ENCODE measurements at regions not wholly inside any gene's neighbourhood (a gene's known extent, or its start where the extent isn't known, plus 50 kb on each side); places are given as distances from the start of the nearest gene placed in this dataset.
A peak's percentile ranks its signal among the peaks of the same experiment; 100 is the strongest.

- Histone ChIP-seq H3F3A (ENCODE audit: low read depth) (no peaks in the 10 kb centered on the region), H4K20me1 (ENCODE audit: low read depth) (no peaks in the 10 kb centered on the region), H3K9ac (no peak overlapping the region), H3K4me1 (no peaks in the 10 kb centered on the region), H3K4me2 (no peak overlapping the region), H3K36me3 (no peaks in the 10 kb centered on the region), H3K27ac (no peak overlapping the region), H3K27me3 (no peaks in the 10 kb centered on the region), H3K9me3 (ENCODE audit: low read depth) (peaks cover 8% of the 10 kb centered on the region), H3K4me3 (no peak overlapping the region), H2AFZ (replicated peaks) (no peak overlapping the region), H3K79me2 (ENCODE audit: low read depth) (no peaks in the 10 kb centered on the region)
- Mint-ChIP-seq H3K27ac (no peak overlapping the region), H3K4me1 (no peaks in the 10 kb centered on the region), H3K36me3 (no peaks in the 10 kb centered on the region), H3K4me3 (no peak overlapping the region), H3K27me3 (ENCODE audit: insufficient read depth, low read depth) (no peaks in the 10 kb centered on the region), H3K9me3 (peaks cover 2% of the 10 kb centered on the region)
- TF ChIP-seq EZH2 (IDR thresholded peaks at IDR 0.05) (no peak), CTCF (IDR thresholded peaks at IDR 0.05) (no peak), EZH2phosphoT487 (IDR thresholded peaks at IDR 0.05) (no peak)
- no peak for DNase-seq (ENCODE audit: low spot score)
Observed at GRCh38 chr6:141437685-141438084, 695.0 kb upstream of the GJE1 start.

GRCh38 chr6:141437011-141437410 is 695.7 kb upstream of the GJE1 start:
- no peaks in the 10 kb centered on the region for H4K20me1 ChIP-seq (ENCODE audit: low read depth)
- H3K79me2 ChIP-seq (ENCODE audit: low read depth) = no peaks in the 10 kb centered on the region
- TF ChIP-seq EZH2phosphoT487 (IDR thresholded peaks at IDR 0.05) (no peak), EZH2 (IDR thresholded peaks at IDR 0.05) (no peak), CTCF (IDR thresholded peaks at IDR 0.05) (no peak)
- no peak overlapping the region for H3K4me3 ChIP-seq
- H3F3A ChIP-seq (ENCODE audit: low read depth) = no peaks in the 10 kb centered on the region
- H3K9ac ChIP-seq = no peak overlapping the region
- peaks cover 8% of the 10 kb centered on the region for H3K9me3 ChIP-seq (ENCODE audit: low read depth)
- no peak overlapping the region for H3K4me3 Mint-ChIP-seq
- no peak for DNase-seq (ENCODE audit: low spot score)
- H3K27me3 Mint-ChIP-seq (ENCODE audit: insufficient read depth, low read depth) = no peaks in the 10 kb centered on the region
- no peaks in the 10 kb centered on the region for H3K4me1 Mint-ChIP-seq
- no peaks in the 10 kb centered on the region for H3K36me3 Mint-ChIP-seq
- H3K27me3 ChIP-seq = no peaks in the 10 kb centered on the region
- no peak overlapping the region for H3K27ac Mint-ChIP-seq
- H3K4me1 ChIP-seq = no peaks in the 10 kb centered on the region
- no peak overlapping the region for H3K27ac ChIP-seq
- H3K4me2 ChIP-seq = no peak overlapping the region
- no peak overlapping the region for H2AFZ ChIP-seq (replicated peaks)
- H3K9me3 Mint-ChIP-seq = peaks cover 2% of the 10 kb centered on the region
- H3K36me3 ChIP-seq = no peaks in the 10 kb centered on the region

- peak; percentile 7 for TF ChIP-seq CTCF (IDR thresholded peaks at IDR 0.05)
- no peak for TF ChIP-seq EZH2 (IDR thresholded peaks at IDR 0.05)
- Mint-ChIP-seq H3K27ac (no peak overlapping the region), H3K4me3 (no peak overlapping the region), H3K4me1 (no peaks in the 10 kb centered on the region), H3K9me3 (peaks cover 10% of the 10 kb centered on the region), H3K36me3 (no peaks in the 10 kb centered on the region), H3K27me3 (ENCODE audit: insufficient read depth, low read depth) (peaks cover 4% of the 10 kb centered on the region)
- no peak overlapping the region for H3K4me2 ChIP-seq
- no peaks in the 10 kb centered on the region for H3K9me3 ChIP-seq (ENCODE audit: low read depth)
- no peak overlapping the region for H3K27ac ChIP-seq
- H3K36me3 ChIP-seq = no peaks in the 10 kb centered on the region
- H3K4me1 ChIP-seq = no peaks in the 10 kb centered on the region
- H4K20me1 ChIP-seq (ENCODE audit: low read depth) = no peaks in the 10 kb centered on the region
- no peak overlapping the region for H3K9ac ChIP-seq
- H3K27me3 ChIP-seq = no peaks in the 10 kb centered on the region
- no peak for DNase-seq (ENCODE audit: low spot score)
- no peaks in the 10 kb centered on the region for H3F3A ChIP-seq (ENCODE audit: low read depth)
- H3K79me2 ChIP-seq (ENCODE audit: low read depth) = no peaks in the 10 kb centered on the region
- no peak overlapping the region for H2AFZ ChIP-seq (replicated peaks)
- H3K4me3 ChIP-seq = no peak overlapping the region
Observed at GRCh38 chr6:141426400-141426980, 706.2 kb upstream of the GJE1 start.
